ENCODE measurements at regions not wholly inside any gene's neighbourhood (a gene's known extent, or its start where the extent isn't known, plus 50 kb on each side); places are given as distances from the start of the nearest gene placed in this dataset.

DNA sequence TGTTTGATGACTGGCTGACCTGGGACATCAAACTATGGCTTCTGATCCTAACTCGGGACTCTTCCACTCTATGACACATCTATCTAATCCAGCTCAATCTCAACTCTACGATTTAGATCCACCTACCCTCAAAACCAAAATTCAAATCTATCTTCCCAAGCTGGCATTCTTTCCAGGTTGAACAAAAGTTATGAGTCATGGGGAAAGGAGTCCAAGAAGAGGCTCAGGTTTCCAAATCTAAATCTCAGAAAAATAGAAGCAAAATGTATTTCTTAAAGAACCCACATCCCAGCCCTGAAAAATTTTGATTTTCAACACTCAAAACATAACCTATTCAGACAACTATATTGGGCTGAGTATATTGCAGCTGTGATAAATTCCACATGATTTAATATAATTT, 143.9 kb upstream of the IPO5 start:
- no peak for DNase-seq

DNA sequence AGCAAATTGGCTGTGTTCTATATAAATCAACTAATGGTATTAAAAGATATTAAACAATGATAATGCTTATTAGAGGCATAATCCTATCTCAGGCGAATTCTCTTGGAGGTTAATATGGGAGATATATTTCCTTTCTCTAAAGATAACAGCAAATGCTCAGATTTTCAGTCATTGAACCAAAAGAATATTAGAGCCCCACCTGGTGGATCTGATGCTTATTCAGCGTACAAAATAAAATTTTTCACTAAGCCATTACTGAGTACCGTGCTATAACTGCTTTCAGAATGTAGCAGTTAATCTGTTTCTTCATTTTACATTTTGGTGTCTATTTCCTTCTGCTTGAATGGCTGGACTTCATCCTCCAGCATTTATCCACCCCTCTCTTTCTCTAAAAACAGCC, 143.3 kb upstream of the IPO5 start:
- DNase-seq, result peak; percentile 7

DNA sequence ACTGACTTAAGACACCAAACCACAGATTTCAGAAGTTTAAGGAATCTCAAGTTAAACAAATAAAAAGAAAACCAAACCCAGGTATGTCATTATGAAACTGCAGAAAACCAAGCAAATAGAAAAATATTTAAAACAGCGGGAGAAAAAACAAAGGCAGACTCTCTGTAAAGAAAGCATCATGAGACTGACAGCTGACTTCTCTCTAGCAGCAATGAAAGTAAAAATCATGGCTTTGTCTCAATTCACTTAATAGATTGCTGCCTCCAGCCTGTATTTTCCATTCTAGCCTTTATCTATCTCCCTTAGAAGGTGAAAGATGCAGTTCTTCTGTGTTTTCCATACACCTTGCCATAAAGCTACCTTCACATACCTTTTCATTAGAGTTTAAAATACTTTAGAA, 131.1 kb upstream of the IPO5 start:
- DNase-seq, result no peak

DNA sequence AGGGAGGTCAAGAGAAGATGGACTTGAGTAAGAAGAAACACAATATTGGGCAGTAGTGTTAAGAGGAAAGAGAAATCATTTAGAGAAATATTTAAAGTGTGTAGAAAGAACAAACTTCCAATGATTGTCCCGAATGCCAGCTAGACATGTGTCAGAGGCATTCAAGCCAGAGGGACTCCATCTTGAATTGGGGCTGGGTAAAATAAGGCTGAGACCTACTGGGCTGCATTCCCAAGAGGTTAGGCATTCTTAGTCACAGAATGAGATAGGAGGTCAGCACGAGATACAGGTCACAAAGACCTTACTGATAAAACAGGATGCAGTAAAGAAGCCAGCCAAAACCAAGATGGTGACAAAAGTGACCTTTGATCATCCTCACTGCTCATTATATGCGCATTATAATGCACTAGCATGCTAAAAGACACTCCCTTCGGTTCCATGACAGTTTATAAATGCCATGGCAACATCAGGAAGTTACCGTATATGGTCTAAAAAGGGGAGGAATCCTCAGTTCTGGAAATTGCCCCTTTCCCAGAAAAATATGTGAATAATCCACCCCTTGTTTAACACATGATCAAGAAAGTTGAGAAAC, 127.0 kb upstream of the IPO5 start:
- DNase-seq, result no peak

DNA sequence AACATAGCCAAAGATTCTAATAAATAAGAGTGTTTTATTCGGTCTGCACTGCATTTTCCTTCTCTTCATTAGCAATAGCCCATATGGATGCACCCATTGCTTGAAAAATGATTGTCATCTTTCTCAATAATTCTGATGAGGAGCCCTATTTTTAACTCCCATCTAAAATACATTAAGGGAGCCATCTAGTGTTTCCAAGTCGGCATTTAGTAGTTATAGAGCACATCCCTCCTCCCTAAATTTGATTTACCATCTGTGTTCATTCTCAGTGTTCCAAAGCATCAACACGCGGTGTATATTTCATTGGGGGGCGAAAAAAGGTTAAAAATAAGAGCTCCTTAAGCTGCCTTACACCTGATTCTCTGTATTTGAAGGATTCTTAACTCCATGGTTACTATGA, 119.2 kb upstream of the IPO5 start:
- DNase-seq, result no peak

DNA sequence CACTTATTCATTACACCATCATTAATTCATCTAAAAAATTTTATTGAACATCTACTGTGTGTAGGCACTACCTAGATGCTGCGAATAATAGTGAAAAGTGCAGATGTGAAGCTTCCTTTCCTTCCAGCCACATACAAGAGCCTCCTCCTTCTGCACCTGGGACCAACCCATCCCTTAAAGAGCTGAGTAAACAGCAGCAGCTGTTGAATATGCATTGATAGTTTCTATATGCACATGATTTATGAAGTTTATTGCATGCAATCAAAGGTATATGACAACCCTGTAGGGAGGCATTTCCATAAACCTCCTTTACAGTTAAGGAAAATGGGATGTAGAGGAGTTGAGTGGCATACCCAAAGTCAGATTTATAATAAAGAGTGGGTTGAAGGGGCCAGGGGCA, 110.3 kb upstream of the IPO5 start:
- no peak for DNase-seq

DNA sequence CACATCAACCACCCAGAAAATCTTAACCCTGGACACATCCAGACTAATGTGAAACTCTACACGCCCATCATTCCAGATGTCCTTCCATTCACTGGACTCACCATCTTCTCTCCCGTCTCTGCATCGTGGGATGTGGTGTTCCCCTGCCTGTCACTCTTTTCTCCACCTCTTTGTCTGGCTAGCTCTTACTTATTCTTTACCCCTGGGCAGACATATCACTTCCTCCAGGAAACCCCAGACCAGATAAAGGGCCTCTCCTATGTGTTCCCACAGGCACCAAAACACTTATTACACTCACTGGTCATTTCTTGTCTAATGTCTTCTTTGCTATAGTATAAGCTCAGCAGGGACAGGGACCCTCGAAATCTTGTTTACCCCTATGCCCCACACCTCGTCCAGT, 109.3 kb upstream of the IPO5 start:
- DNase-seq, result peak; percentile 5

DNA sequence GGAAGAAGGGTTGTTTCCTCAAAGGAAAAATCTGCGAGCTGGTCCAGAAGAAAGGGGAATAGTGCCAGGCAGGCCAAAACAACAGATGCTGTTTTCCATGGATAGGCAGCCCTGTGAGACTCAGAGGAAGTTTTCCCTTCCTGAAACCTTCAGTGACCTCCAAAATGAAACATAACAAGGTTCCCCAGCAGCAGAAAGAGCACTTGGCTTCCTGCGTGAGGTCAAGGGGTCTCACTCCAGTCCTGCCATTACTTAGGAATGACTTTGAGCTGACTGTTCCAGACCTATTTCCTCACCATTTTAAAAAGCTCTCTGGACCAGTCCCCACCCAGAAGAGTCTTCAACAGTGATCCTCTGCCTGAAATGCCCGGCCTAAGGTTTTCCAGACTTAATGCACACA, 104.6 kb upstream of the IPO5 start:
- no peak for DNase-seq

DNA sequence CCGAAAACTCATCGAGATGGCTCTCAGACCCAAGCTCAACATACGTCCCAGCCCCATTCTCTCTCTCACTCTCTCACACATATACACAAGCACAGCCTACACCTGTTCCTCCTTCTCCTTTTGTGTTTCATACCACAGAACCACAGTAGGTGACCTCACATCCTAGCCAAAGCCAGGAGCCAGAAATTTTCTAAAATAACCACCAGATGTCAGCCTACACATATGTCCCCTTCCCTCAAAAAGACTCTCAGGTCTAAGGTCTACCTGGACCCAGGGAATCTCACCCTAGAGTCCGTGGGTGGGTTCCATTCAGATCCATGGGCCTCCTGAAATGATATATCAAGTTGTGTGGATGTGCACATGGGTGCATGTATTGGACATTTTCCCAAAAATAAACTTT, 104.2 kb upstream of the IPO5 start:
- peak; percentile 36 for DNase-seq

DNA sequence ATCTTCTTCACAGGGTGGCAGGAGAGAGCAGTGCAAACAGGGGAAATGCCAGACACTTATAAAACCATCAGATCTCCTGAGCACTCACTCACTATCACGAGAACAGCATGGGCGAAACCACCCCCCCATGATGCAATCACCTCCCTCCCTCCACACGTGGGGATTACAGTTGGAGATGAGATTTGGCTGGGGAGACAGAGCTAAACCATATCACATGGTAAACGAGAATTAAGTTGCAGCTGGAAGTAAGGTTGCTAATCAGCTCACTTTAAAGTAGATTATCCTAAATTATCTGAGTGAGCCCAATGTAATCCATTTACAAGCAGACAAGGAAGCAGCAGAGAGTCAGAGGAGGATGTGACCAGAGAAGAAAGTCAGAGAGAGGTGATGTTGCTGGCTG, 102.2 kb upstream of the IPO5 start:
- no peak for DNase-seq

DNA sequence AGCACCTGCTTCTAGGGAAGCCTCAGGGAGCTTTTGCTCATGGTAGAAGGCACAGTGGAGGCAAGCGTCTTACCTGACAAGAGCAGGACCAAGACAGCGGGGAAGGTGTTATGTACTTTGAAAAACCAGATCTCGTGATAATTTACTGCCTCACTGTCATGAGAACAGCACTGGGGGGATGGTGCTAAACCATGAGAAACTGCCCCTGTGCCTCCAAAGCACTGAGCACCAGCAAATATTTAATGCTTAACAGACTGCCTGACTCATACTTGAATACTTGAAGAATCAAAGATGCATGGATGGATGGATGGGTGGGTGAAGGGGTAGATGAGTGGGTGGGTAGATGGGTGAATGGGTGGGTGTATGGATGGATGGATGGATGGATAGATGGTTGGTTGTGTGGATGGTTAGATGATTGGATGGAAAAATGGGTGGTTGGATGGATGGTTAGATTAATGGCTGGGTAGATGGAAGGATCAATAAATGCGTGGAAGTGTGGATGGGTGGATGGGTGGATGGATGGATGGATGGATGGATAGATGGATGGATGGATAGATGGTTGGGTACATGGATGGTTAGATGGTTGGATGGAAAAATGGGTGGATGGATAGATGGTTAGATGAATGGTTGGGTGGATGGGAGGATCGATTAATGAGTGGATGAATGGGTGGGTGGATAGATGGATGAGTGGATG, 101.1 kb upstream of the IPO5 start:
- no peak for DNase-seq

DNA sequence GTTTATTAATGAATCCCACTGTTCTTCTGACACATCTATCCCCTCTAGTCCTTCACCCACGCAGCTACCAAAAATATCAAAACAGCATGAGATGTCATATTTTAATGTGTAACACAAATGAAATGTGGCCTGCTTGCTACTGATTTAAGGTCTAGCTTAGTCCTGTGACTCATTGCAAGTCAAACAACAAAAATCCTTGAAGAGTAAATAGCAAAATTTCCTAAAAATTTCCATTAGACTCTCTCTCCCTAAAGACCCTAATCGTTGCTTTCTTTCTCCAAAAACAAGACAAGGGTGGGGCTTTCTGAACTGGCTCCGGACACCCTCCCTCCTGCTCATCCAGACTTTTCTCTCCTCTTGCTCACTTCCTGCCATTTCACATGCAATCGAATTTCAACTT, 99.9 kb upstream of the IPO5 start:
- no peak for DNase-seq

DNA sequence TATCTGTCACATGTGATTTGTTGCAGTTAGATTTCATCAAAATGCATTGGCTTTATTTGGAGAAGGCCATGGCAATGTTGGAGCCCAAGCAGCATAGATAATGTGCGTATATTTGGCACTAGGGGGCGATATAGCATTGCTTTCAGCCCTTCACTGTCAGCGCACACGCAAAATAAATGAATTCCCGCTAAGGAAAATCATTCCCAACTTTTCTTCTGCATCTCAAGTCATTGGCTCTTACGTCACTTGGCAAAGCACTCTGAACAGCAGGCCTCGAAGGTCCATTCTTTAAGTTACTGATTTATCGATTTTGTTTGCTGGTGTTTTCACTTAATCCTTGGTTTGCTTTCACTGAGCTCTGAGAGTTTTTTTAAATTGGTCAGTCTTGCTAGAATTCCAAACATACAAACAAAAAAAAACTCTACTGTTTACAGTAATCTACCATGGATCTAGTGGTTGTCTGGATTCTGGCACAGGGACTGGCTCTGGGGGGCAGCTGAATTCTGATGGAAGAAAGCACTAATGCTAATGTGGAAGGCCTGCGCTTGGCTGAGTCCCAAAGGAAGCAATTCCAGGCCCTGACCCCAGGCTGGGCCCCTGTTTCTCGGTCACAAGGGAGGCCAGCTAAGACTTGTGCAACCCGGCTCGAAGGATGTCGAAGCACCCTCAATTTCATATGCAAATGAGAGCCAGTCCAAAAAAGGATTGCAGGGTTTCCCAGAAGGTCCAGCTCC, 97.7 kb upstream of the IPO5 start:
- DNase-seq, result peak; percentile 82

DNA sequence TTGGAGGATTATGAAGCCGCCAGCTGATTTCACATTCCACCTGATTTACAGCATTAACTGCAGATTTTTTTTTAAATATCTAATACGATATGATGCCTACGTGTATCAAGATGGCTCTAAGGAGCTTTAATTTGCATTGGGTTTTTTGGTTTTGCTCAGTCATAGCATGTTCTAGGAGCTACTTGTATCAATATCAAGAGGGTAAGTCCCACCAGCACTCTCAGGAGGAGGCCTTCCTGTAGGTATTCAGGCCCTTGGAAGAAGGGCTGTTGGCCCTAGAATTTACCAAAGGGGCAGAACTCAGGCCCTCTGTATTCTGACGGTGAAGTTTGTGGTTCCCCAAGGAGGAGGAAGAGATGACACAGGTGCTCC, 97.2 kb upstream of the IPO5 start:
- DNase-seq, result no peak

DNA sequence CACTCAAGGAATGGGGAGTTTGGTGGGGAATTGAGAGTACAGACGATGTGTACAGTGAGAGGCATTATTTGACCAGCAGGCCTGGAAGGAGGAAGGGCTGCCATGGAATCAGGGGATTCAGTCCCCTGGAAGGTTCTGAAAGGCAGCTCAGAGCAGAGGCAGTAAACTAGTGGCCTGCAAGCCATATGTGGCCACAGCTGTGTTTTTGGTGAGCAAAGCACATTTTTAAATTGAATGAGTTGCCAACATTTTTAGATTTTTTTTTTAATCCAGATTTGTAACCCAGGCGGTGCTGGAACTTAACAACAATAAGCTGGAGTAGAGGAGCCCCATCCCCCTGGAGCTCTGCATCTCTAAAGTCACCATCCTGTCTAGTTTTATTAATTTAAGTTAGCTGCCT, 95.3 kb upstream of the IPO5 start:
- no peak for DNase-seq

DNA sequence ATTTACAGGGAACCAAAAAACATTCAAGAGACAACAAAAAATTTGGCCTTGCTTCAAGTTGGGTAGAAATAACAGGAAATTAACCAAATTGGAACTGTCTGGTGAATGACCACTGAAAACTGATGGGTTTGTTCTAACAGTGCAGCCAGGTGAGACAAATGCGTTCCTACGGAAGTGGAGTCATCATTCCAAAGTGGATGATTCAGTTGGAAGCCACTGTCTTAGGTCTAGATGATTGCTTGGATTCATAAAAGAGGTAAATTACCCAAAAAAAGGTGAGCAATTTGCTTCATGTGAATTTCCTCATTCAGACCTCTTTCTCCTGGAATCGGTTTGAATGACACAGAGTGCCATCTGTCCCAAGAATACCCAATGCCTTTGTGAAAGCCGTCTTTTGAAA, 87.1 kb upstream of the IPO5 start:
- no peak for DNase-seq

DNA sequence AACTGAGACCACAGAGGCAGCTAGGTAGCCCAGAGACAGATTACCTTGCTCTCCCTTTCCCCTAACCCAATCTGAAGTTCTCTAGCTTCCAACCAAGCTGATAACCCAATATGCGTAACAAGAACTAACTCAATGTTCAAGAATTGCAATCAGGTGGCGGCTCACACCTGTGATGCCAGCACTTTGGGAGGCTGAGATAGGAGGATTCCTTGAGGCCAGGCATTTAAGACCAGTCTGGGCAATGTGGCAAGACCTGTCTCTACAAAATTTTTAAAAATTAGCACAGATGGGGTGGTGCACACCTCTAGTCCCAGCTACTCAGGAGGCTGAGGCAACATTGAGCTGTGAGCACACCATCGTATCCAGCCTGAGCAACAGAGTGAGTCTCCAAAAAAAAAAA, 86.7 kb upstream of the IPO5 start:
- DNase-seq, result no peak

DNA sequence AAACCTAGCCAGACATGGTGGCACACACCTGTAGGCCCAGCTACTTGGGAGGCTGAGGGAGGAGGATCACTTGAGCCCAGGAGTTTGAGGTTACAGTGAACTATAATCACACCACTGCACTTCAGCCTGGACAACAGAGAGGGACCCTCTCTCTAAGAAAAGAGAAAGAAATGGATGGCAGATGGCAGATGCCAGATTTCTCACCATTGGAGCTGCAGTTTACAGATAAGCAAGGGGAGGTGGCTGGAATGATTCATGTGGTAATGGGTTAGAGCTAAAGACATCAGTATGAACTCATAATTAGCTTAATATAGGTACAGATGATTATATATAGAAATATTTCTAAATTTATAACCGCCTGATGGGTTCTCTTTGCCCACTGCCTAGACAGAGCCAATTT, 80.1 kb upstream of the IPO5 start:
- DNase-seq, result peak; percentile 12

DNA sequence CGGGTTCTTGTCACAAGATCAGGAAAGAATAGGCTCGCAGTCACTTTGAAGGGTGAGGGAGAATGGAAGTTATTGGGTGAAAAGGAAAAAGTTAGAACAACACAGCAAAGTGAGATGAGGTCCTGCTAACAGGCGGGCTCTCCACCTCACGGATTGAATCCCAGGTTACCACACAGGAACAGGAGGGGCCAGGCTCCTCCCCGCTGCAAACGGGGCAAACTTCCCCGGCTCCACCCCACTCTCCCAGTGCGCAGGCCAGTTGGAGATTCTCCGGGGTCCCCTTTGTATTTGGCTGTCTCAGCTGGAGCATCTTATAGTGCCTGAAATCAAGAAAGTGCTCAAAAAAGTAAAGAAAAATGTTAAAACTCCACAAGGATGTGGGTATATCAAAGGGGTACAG, 78.3 kb upstream of the IPO5 start:
- no peak for DNase-seq

DNA sequence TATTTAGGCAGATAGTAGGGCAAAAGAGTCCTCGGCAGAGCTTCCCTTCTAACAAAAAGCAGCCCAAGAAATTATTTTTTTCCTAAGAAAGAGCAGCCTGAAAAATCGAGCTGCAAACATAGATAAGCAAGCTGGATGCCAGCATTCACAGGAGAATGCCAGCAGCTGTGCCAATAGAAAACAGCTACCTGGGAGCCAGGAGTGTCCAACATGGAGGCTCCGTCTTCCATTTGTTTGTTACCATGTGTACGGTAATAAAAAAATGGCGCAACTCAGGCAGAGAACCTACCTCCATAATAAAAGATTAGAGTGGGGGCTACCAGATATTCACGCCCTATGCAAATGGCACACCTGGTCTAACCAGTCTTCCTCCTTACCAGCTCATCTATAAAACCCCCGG, 77.6 kb upstream of the IPO5 start:
- no peak for DNase-seq

DNA sequence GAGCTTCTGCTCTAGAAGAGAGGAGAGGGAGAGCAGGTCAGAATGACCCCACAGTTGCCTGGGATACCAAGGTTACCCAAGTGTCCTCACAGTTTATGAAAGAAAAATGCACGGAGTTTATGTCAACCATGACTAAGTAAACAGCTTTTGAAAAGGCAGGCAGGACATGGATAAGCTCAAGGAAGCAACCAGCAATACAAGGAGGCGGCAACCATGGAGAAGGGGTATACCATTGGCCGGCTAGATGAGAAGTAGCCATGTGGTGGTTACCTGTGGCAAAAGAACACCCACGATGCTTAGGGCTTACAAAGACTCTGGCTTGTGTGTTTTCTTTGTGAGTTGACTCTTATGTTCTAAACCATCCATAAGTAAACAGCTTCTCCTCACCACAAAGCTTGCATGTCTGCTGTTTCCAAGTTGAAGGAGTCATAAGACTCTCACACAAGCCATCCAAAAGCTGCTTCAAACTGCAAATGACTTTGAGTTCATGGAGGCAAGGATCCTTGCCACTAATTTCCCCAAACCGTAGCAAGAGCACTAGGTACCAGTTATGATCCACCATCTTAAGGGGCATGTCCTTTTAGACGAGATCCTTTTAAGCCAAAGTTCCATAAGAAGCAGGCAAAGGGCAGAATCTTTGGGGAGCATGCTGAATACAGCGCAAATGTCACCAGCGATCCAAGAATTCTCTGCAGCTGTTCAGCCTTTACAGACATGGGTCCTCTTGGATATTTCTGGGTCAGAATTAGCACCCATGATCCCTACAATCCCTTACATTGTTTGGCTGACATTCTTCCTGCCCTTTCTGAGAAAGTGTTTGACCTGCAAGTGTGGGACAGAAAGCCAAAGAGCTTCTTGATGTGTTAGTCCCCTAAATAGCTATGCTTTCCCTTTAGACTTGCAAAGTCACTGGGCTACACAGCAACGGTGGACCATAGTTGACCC, 74.8 kb upstream of the IPO5 start:
- no peak for DNase-seq

DNA sequence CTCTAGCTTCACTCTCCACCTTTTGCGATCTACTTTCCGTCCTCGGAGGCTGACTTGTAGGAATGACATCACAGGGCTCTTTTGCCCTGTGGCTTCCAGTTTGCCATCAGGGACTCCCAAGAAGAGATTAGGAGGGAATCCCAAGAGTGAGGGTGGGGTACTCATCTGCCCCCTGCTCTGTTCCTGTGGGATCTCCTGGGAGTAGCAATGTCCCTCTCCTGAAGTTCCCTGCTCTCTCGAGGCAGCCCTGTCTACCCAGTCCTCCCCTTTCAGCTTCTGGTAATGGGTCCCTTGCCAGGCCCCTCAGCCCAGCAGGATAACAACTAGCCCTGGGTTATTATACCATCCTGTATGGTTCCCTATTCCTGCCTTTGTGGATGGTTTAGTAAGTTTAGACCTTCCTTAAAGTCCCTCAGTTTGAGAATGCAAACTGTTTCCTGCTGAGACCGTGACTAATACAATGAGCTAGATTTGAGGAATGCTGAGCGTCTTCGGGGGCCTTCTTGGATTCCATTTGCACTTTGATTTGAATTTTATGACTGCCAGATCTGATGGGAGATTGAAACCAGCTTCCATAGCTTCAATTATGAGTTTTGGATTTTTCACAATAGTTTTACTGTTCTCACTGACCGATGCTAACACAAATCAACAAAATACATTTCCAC, 73.7 kb upstream of the IPO5 start:
- DNase-seq, result no peak

DNA sequence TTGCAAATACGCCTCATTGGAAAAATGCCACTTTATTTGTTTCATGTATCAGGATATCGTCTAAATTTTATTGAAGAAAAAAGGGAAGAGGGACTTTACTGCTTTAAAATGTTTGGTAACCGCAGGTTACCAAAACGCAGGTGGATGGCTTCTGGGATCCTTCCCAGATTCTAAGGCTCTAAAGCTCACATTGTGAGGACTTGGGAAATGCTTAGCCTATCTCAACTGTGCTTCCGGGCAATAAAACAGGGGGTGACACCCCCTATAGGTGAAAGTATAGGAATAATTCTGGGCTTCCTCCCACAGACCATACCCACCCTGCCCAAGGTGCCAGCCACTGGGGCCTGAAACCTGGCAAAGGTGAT, 73.2 kb upstream of the IPO5 start:
- DNase-seq, result no peak
